GM06990 (cell line): ENCODE measurements at regions not wholly inside any gene's neighbourhood (a gene's known extent, or its start where the extent isn't known, plus 50 kb on each side); places are given as distances from the start of the nearest gene placed in this dataset.
"Not testable (repeated sequence)": the region's sequence is repeated elsewhere in the genome, so short reads cannot be mapped to it uniquely, and the experiment has no call there.

Experiments used
- DNase-seq: peaks from one replicate; pipeline ENCODE4 v3.0.0-alpha.2; 2011; ENCODE audit not compliant: insufficient read length; ENCODE audit errors: extremely low read depth
- H3K27me3 ChIP-seq: replicated peaks from 2 replicates; pipeline ENCODE4 v1.6.0; 2011; ENCODE audit warnings: low read length; ENCODE audit not compliant: control insufficient read depth, insufficient read depth
- H3K36me3 ChIP-seq: 2 replicates; pipeline ENCODE4 v1.5.1; 2011; ENCODE audit warnings: low read length; ENCODE audit not compliant: control insufficient read depth, insufficient read depth
- H3K4me3 ChIP-seq: replicated peaks from 2 replicates; pipeline ENCODE4 v1.5.1; 2011; ENCODE audit warnings: low read depth, mild to moderate bottlenecking, control low read depth, low read length
- TF ChIP-seq, protein P1 (sequence below): IDR thresholded peaks from 2 replicates; pipeline ENCODE4 v1.5.1; 2011; ENCODE audit warnings: low read length, control low read depth, mild to moderate bottlenecking, inconsistent platforms; ENCODE audit not compliant: insufficient read depth, poor library complexity, severe bottlenecking

- H3K27me3 ChIP-seq: no peaks in the 10 kb centered on the region
- no peaks in the 10 kb centered on the region for H3K36me3 ChIP-seq
- no peak overlapping the region for H3K4me3 ChIP-seq
- no peak for DNase-seq
- TF ChIP-seq, protein P1, sequence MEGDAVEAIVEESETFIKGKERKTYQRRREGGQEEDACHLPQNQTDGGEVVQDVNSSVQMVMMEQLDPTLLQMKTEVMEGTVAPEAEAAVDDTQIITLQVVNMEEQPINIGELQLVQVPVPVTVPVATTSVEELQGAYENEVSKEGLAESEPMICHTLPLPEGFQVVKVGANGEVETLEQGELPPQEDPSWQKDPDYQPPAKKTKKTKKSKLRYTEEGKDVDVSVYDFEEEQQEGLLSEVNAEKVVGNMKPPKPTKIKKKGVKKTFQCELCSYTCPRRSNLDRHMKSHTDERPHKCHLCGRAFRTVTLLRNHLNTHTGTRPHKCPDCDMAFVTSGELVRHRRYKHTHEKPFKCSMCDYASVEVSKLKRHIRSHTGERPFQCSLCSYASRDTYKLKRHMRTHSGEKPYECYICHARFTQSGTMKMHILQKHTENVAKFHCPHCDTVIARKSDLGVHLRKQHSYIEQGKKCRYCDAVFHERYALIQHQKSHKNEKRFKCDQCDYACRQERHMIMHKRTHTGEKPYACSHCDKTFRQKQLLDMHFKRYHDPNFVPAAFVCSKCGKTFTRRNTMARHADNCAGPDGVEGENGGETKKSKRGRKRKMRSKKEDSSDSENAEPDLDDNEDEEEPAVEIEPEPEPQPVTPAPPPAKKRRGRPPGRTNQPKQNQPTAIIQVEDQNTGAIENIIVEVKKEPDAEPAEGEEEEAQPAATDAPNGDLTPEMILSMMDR: no peak
Observed at GRCh38 chr4:137363496-137363895, 168.8 kb downstream of the PCDH18 start.

- TF ChIP-seq, protein P1: no peak
- DNase-seq: no peak
- no peaks in the 10 kb centered on the region for H3K27me3 ChIP-seq
- H3K36me3 ChIP-seq: no peaks in the 10 kb centered on the region
- H3K4me3 ChIP-seq: no peak overlapping the region
Observed at GRCh38 chr4:137361756-137362470, 170.4 kb downstream of the PCDH18 start.

- TF ChIP-seq, protein P1: no peak
- no peak overlapping the region for H3K4me3 ChIP-seq
- DNase-seq: no peak
- no peaks in the 10 kb centered on the region for H3K27me3 ChIP-seq
- H3K36me3 ChIP-seq: no peaks in the 10 kb centered on the region
Observed at GRCh38 chr4:137360761-137361160, 171.5 kb downstream of the PCDH18 start.

- no peak for DNase-seq
- Histone ChIP-seq H3K27me3 (no peaks in the 10 kb centered on the region), H3K4me3 (no peak overlapping the region), H3K36me3 (no peaks in the 10 kb centered on the region)
- TF ChIP-seq, protein P1: no peak
Observed at GRCh38 chr4:137359691-137360315, 172.5 kb downstream of the PCDH18 start.

DNA sequence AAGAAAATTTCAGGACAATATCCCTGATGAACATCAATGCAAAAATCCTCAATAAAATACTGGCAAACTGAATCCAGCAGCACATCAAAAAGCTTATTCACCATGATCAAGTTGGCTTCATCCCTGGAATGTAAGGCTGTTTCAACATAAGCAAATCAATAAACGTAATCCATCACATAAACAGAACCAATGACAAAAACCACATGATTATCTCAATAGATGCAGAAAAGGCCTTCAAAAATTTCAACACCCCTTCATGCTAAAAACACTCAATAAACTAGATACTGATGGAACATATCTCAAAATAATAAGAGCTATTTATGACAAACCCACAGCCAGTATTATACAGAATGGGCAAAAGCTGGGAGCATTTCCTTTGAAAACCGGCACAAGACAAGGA is 177.7 kb downstream of the PCDH18 start:
- not testable (repeated sequence) for H3K36me3 ChIP-seq, H3K4me3 ChIP-seq, DNase-seq, H3K27me3 ChIP-seq

DNA sequence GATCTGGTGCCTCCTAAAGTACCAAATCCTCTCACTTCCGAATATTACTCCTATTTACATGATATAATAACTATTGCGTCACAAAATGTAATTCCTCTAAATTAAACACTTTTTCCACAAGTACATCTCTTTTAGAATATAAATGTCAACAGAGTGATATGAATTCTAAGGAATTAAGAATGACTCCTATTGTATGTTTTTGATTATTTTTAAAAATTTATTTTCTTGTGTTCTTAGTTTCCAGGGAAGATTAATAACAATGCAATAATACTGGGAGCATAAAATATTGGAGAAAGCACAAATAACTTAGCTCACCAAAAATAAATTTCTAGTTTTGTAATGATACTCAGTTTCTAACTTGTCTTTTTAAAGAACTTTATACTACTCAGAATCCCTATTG is 184.9 kb downstream of the PCDH18 start:
- Histone ChIP-seq H3K4me3 (no peak overlapping the region), H3K36me3 (no peaks in the 10 kb centered on the region), H3K27me3 (no peaks in the 10 kb centered on the region)
- TF ChIP-seq, protein P1: no peak
- no peak for DNase-seq
